HG03060 (cell line): ENCODE measurements at regions not wholly inside any gene's neighbourhood (a gene's known extent, or its start where the extent isn't known, plus 50 kb on each side); places are given as distances from the start of the nearest gene placed in this dataset.

Source experiments
- ATAC-seq: cut with Tn5 transposase; IDR thresholded peaks from one replicate; pipeline ENCODE4 v1.9.1; 2021; ENCODE audit warnings: low read depth, moderate number of reproducible peaks; ENCODE audit not compliant: unreplicated experiment

DNA sequence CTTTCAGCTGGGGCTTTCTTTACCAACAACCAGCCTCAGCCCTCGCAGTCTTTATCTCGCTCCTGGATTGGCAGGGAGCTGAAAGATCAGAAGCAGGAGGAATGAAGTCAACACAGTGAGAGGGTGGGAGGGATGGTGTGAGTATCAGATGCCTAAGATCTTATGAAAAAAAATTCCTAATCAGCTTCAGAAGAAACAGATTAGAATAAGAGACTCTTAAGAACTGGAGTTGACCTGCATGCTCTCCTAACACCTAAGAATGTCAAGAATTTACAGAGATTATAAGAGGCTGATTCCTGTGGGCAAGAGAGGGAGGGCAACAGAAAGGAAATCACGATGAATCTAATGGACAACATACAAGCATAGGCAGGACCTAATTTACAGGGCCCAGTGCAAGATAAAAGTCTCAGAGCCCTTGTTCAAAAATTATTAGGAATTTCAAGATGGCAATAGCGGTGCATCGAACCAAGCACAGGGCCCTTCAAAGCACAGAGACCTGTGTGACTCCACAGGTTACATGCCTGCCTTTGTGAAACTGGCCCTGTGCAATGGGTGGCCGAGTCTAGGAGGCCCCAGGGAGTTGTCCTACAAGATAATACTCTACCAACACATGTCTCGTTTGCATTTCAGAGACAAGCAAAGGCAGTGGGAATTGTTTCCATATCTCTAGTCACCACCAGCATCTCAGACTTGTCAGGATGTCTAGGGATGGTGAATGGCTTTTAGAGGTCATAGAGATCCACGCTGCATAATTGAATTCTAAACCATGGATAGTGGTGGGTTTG lies 65.3 kb upstream of the PPP2R5A start:
- no peak for ATAC-seq

DNA sequence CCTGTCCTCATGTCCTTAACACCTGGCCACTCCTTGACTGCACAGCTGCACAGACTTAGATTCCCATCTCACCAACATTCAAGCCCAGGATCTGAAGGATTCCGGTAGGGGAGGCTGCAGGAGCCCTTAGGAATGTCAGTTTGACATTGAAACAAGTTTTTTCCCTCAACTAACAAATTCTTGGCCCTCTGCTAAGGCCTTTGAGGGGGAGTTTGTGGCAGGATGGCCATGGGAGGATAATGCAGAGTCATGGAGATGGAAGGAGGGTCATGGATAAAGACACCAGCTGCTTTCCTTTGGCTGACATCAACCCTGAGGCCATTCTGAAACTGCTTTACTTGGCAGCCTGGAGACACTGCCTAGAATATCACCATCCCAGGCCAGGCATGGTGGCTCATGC lies 63.4 kb upstream of the PPP2R5A start:
- ATAC-seq = no peak

DNA sequence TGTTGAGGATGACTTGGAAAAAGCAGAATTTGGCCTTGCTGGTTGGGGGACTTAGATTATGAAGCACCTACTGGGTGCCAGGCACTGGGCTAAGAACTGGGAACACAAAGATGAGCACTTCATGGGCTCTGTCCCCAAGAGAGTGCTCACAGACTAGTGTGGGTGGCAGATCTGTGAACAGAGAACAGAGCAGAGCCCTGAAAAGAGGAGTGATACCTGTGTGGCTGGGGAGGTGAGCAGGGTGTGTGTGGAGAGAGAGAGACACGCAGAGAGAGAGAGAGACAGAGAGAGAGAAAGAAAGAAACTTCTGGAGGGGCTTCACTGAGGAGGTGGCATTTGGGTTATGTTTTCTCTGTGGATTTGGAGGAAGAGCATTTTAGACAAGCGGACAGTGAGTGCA lies 61.1 kb upstream of the PPP2R5A start:
- no peak for ATAC-seq

DNA sequence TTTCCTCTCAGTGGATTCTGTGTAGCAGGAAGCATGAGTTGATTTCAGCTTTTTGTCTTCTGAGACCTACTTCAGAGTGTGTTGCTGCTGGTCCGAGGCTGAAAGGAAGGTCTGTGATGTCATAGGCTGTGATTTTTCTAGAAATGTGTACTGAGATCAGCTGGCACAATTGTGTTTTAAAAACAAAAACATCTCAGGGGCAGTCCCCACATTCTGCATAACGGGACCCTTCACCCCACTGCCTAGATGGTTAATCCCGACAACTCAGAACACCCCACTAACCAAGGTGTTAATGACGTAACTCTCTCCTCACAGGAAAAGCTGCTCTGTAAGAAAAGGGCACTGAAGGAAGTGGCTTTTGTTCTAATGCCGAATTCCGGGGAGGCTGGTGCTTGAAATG lies 59.8 kb upstream of the PPP2R5A start:
- ATAC-seq = no peak

DNA sequence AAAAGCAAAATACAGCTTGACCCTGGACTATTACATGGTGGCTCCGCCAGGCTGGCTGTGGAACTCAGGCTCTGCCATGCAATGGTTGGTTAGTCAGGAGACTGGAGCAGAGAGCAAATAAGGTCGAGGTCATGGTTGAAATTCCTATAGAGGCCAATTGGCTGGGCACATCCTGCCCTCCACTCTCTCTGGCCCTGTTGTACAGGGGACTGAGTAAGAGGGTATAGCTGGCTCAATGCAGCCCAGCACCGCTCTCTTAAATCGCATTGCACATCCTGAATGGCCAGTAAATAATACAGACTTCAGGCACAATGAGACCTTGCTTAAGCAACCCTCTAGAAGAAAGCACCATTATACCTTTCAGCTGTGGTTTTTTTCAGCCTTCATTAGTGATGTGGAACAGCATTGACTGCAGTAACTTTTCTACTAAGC lies 59.3 kb upstream of the PPP2R5A start:
- no peak for ATAC-seq

DNA sequence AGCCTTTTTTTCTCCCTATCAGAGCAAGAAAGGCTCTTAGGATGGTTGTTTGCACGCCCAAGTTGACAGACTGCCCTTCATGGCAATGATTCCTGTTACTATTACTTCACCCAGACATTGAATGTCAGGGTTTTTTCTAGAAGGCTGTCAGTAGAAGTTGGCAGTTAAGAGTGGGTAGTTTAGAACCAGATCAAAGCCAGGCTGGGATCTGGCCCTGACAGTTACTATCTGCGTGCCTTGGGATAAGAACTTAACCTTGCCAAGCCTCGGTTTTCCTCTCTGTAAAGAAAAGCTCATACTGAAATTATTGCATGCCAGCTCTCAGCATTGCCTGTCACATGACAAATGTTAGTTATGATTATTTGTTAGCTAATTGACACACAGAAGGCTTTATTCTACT lies 58.7 kb upstream of the PPP2R5A start:
- ATAC-seq = no peak

DNA sequence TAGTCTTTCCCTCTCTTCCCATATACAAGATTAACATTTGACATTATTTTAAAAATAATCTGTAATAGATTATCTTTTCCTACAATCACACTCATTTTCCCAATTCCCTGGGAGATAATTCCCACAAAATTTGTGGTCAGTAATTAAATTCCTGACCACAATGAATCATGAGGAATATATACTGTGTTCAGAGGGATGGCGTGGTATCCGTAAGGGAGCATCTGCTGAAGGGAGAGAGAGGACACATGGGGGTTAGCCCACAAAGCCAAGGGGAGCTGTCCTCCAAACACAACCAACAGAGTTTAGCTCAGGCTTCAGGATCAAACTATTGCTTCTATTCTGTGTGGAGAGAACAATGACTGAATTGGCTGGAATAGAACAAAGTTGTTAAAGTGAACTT lies 57.1 kb upstream of the PPP2R5A start:
- ATAC-seq = no peak

DNA sequence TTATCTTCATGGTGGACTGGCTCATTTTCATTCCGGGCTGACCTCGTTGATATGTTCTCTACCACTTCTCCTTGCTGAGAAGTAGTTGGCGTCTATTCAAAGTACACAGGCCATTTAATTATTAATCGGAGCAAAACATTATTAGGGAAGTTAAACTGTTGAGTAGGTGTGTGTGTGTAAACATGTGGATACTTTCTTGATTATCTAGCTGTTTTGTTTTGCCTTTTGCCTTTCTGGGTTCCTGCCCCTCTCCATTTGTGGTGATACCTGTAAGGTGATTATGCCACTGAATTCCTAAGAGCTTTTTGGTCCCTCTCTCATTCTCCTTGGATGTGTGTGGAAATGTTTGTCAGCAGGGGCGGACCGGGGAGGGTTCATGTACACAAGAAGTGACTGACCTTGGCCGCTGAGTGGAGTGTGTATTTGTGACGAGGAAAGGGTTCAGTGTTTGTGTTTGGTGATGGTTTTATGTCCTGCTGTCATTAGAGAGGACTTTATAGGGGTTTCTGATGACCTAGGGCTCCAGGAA lies 56.6 kb upstream of the PPP2R5A start:
- ATAC-seq = no peak

DNA sequence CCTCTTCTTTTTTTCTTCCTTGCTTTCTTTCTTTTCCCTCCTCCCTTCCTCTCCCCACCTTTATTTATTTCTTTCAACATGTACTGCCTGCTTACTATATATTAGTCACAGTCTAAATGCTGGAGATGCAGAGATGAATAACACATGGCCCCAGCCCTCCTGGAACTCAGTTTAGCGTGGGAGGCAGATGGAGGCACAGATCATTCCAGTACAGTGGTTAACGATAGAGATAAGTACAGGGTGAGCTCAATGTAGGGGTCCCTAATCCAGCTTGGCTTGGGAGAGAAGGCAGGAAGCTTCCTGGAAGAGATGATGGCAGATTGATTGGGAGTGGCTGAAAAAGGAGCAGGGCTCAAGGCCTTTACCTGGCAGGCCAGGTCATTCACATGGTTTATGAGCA lies 55.6 kb upstream of the PPP2R5A start:
- no peak for ATAC-seq

DNA sequence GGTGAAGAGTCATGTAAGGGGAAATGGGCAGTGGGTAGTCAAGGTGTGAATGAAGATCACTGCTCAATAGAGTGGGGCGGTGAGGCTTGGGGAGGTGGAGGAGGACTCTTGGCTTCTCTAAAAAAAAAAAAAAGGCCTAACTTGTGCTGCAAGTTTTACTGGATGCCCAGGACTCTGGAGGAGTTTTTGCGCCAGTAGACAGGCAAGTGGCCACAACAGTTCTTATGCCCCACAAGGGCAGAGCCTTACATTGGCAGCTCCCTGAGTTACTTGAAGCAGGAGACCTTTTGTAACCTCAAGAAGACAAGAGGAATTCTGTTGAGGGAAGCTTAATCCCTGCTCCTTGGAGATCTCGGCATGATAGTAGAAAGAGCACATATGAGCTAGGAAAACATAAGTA lies 54.9 kb upstream of the PPP2R5A start:
- no peak for ATAC-seq

DNA sequence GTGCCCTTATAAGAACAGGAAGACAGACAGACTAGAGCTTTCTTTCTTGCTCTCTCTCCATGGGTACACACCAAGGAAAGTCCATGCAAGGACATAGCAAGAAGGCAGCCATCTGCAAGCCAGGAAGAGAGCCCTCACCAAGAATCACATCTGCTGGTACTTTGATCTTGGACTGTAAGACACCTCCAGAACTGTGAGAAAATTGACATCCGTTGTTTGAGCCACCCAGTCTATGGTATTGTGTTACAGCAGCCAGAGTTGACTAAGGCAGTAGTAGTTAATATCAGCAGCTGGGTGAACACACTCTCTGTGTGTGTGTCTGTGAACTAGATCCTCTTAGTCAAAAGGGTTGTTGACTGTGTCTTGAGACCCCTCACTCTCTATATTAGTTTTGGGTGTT lies 53.8 kb upstream of the PPP2R5A start:
- no peak for ATAC-seq

DNA sequence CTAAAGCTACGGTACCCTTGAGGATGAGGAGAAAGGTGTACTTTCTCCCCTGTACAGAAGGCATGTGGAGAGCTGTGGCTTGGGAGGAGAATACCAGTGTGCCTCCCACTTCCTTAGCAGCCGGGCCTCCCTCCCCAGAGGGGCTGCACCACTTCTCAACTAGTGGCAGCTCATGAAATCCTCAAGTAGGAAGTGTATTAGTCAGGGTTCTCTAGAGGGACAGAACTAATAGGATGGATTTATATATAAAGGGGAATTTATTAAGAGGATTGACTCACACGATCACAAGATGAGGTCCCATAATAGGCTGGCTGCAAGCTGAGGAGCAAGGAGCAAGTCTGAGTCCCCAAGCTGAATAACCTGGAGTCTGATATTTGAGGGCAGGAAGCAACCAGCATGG lies 53.1 kb upstream of the PPP2R5A start:
- ATAC-seq = no peak

DNA sequence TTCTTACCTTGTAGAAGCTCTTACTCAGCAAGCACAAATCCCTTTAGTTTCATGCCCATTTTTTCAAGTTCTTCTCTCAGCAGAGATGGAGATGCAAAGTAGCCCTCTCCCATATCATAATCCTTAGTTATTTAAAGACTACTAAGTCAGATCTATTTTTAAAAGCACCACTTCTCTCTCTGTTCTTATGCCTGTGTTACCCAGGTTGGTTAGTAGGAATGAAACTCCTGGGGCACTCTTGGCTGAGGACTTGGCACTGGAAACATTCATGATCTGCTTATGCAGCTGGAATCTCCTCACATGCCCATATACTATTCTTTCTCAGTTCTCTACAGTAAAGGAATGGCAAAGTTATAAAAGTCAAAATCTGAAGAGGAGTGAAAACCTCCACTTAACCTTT lies 51.9 kb upstream of the PPP2R5A start:
- ATAC-seq = no peak

DNA sequence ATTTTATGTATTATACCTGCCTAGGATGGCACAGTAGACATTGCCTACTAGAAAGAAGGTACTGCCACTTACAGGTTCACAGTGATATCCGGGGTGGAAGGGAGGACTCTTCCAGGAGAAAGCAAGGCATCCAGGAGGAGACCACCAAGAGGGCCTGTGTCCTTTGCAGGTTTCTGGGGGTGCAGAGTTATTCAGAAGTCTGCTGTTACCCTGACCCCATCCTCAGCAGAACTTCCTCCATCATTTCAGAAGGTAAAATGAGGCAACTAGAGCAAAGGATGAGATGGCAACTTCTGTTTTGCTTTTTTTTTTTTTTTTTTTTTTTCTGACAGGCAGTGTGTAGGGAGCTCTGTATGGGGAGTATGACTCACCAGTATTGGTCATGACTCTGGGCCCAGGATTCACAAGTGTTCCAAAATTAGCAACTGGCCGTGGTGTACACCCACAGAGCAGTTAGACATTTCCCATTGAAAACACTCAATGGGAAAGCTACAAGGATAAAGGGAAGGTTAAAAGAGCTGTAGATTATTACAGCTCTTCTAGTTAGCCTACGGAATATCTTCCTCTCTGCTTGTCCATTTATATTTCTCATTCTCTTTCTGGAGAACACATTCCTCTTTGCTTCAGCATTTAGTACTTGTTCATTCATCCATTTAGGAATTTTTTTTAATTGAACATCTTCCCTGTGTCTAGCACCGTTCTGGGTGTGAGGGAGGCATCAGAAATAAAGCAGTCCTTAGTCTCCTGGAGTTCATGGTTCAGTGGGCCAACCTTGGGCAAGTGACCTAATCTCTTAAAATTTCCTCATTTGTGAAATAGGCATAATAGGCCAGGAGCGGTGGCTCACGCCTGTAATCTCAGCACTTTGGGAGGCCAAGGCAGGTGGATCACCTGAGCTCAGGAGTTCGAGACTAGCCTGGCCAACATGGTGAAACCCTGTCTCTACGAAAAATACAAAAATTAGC lies 50.5 kb upstream of the PPP2R5A start:
- ATAC-seq = no peak
